KBM-7 (cell line): ENCODE measurements at regions not wholly inside any gene's neighbourhood (a gene's known extent, or its start where the extent isn't known, plus 50 kb on each side); places are given as distances from the start of the nearest gene placed in this dataset.

Source experiments
- DNase-seq: peaks from one replicate; pipeline ENCODE4 v3.0.0-alpha.2; 2015
- in situ Hi-C: fragments of 300-500 bp; cut with MboI; formaldehyde crosslinking; loops from 2 replicates; pipeline ENCODE4 v1.14.3; 2020; ENCODE audit warnings: low sequenced_read_pairs, low pct_unique_long_range_greater_than_20kb, mixed read lengths

GRCh38 chrY:7753711-7754110 lies 842.2 kb upstream of the AMELY start:
- in situ Hi-C loops: no loop called here
- no peak for DNase-seq

GRCh38 chrY:7746781-7747180 lies 835.2 kb upstream of the AMELY start:
- no peak for DNase-seq
- in situ Hi-C loops: no loop called here

- no peak for DNase-seq
- in situ Hi-C loops: no loop called here
Measured at GRCh38 chrY:7745581-7745901, 834.0 kb upstream of the AMELY start.

- in situ Hi-C loops: no loop called here
- no peak for DNase-seq
Measured at GRCh38 chrY:7744691-7745580, 833.4 kb upstream of the AMELY start.

GRCh38 chrY:7736847-7737365 lies 825.4 kb upstream of the AMELY start:
- in situ Hi-C loops: no loop called here
- DNase-seq: no peak

- DNase-seq: no peak
- in situ Hi-C loops: no loop called here
Measured at GRCh38 chrY:7731651-7732050, 820.1 kb upstream of the AMELY start.

GRCh38 chrY:7730664-7731063 lies 819.1 kb upstream of the AMELY start:
- in situ Hi-C loops: no loop called here
- no peak for DNase-seq

- in situ Hi-C loops: no loop called here
- DNase-seq: peak; percentile 48
Measured at GRCh38 chrY:7730071-7730470, 818.5 kb upstream of the AMELY start.

GRCh38 chrY:7729318-7730011 lies 817.9 kb upstream of the AMELY start:
- in situ Hi-C loops: no loop called here
- DNase-seq: peak; percentile 4

GRCh38 chrY:7728935-7729317 lies 817.4 kb upstream of the AMELY start:
- no peak for DNase-seq
- in situ Hi-C loops: no loop called here

- DNase-seq: no peak
Measured at GRCh38 chrY:7725791-7726460, 814.4 kb upstream of the AMELY start.

GRCh38 chrY:7723991-7724632 lies 812.6 kb upstream of the AMELY start:
- DNase-seq: peak; percentile 90

More at GRCh38 chrY:7725791-7726460, 814.4 kb upstream of the AMELY start:
- in situ Hi-C loops: no loop called here

GRCh38 chrY:7723127-7723526 lies 811.6 kb upstream of the AMELY start:
- in situ Hi-C loops: no loop called here
- no peak for DNase-seq

More at GRCh38 chrY:7723991-7724632, 812.6 kb upstream of the AMELY start:
- in situ Hi-C loops: no loop called here

- in situ Hi-C loops: no loop called here
- no peak for DNase-seq
Measured at GRCh38 chrY:7722566-7722965, 811.0 kb upstream of the AMELY start.

GRCh38 chrY:7720974-7721373 lies 809.4 kb upstream of the AMELY start:
- no peak for DNase-seq
- in situ Hi-C loops: no loop called here

GRCh38 chrY:7719271-7719670 lies 807.7 kb upstream of the AMELY start:
- in situ Hi-C loops: no loop called here
- no peak for DNase-seq

- no peak for DNase-seq
- in situ Hi-C loops: no loop called here
Measured at GRCh38 chrY:7718626-7719025, 807.1 kb upstream of the AMELY start.

- DNase-seq: no peak
- in situ Hi-C loops: no loop called here
Measured at GRCh38 chrY:7718126-7718525, 806.6 kb upstream of the AMELY start.

GRCh38 chrY:7714426-7714825 lies 802.9 kb upstream of the AMELY start:
- in situ Hi-C loops: no loop called here
- DNase-seq: no peak
